ENCODE measurements at regions not wholly inside any gene's neighbourhood (a gene's known extent, or its start where the extent isn't known, plus 50 kb on each side); places are given as distances from the start of the nearest gene placed in this dataset.

- DNase-seq = no peak
These were observed 190.4 kb upstream of the CCDC150 start for GRCh38 chr2:196449083-196449482.

DNA sequence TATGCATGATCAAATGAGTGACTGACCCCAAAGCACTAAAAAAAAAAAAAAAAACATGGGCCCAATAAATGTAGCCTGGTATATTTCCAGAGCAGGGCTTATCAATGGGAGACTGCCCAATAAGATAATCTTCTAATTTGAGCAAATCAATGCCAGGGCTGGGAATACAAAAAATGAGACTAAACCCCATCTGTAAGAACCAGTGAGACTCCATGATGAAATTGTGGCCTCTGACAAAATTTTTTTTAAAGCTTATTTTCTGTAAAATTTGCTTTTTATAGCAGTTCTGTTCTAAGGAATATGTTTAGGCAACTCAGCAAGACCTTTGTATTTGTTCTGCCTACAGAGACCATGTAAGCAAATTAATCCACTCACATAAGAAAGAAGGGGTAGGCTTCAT lies 186.8 kb upstream of the CCDC150 start:
- DNase-seq = no peak

- DNase-seq = peak; percentile 27 to 45
These were observed 185.9 kb upstream of the CCDC150 start for GRCh38 chr2:196453613-196454047.

DNA sequence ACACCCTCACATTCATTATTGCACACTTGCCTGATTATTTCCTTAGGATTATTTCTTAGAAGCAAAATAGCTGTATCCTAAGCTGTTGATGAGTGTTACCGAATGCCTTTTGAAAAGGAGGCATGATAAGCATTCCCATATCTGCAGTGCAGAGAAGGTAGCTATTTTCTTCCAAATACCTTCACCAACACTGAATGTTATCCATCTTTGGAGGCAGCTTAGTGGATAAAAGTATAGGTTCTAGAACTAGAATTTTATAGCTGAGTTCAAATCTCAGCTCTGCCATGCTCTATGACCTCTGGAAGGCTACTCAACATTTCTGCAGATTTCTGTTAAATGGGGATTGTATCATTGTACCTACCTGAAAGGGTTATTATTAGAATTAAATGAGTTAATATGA lies 185.0 kb upstream of the CCDC150 start:
- no peak for DNase-seq

DNA sequence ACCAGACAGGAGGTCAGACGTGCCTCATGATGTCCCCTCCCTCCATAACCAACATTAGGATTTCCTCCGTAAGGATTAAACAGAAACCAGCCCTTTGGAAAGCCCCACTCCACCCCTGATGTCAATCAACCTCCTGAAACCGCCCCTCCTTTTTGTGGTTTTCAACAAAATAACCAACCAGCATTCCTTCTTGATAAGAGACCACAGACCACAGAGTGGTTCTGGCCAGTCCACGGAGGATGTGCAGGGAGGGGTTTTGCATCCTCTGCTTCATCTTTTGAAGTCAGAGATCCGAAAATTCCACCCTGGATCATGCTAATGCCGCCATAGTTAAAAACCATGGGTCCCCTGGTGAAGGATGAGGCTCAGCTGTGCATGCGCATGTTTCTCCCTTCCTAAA lies 180.0 kb upstream of the CCDC150 start:
- DNase-seq = no peak

DNA sequence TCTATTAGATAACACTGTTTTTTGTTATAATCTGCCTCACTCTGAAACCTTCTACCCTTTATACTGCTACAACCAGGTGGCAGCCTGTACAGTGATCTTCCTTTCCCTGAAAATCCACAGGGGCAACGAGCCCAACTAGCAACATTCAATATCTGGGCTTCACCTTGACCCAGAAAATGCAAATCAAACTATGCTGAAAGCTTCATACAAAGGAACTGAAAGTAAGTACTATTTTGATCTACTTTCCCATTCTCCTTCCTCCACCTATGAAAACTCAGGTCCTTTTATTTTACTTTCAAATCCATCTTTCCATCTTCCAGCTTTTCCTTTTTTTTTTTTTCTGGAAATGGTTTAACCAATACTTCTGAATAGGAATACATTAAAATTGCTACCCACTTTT lies 175.8 kb upstream of the CCDC150 start:
- no peak for DNase-seq

DNA sequence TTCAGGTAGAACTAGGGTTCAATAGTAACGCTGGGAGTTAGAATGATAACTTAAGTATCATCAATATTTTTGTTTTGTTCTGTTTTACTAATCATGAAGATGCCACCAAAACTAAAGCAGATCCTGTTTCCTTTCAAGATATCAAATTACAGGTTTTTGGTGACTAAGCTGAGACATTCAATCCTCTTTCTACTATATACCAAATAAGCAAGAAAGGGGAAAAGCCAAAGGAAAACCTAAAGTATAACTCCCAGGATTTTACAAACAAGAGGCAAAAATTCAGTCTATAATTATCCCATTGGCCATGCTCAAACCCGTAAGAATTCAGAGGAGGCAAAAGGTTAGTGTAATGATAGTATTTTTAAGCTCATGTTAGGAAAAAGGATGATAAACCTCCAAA lies 175.2 kb upstream of the CCDC150 start:
- DNase-seq = no peak

DNA sequence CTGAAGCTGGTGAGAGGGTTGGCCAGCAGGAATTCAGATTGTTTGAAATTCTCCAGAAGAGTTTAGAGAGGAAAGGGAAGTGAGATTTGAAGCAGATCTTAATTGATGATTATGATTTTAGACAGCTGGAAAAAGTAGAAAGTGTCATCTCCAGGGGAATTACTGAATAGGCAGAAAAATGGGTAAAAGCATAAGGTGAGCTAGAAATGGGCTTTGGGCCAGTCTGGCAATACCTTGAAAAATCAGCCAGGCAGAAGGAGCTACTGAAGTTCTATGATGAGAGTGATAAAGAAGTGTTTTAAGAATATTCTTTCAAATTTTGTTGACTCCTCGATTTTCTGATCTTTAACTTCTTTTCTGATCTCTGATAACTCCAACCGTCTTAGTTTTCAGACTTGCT lies 172.9 kb upstream of the CCDC150 start:
- no peak for DNase-seq

DNA sequence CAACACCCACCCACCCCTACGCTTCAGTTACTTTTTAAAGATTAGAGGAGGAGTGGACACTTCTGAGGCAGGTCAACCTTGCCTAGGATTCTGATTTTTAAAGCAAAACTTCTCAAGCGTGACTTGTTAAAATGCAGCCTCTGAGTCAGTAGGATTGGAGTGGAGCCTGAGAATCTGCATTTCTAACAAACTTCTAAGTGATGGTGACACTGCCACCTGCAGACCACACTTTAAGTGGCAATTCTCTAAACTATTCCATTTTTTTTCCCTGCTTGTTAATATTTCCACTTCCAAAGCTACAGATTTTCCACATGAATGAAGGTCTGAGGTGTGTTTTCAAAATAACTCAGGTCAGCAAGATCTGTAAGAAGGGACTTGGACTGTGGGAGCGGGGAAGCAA lies 171.1 kb upstream of the CCDC150 start:
- DNase-seq = no peak

- no peak for DNase-seq
These were observed 165.9 kb upstream of the CCDC150 start for GRCh38 chr2:196473617-196474016.

DNA sequence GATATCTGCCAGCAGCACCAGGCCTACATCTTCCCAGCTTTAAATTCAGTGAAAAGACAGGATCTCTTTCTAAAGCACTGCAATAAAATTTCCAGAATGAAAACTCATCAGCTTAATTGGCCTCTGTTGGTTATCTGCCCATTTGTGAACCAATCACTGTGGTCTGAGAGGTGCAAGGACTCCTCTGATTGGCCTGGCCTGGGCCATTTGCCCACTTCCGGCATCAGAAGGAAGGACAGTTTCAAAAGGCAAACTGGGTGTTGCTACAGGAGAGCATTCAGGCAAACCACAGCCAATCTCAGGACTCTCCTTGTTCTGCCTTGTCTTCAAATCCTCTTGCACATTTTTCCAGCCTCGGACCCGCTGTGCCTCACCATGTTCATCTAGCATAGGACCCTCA lies 163.9 kb upstream of the CCDC150 start:
- no peak for DNase-seq

- DNase-seq = no peak
These were observed 160.9 kb upstream of the CCDC150 start for GRCh38 chr2:196478588-196478987.

GRCh38 chr2:196479350-196479749 lies 160.2 kb upstream of the CCDC150 start:
- no peak for DNase-seq

GRCh38 chr2:196480653-196481323 lies 158.7 kb upstream of the CCDC150 start:
- no peak for DNase-seq

DNA sequence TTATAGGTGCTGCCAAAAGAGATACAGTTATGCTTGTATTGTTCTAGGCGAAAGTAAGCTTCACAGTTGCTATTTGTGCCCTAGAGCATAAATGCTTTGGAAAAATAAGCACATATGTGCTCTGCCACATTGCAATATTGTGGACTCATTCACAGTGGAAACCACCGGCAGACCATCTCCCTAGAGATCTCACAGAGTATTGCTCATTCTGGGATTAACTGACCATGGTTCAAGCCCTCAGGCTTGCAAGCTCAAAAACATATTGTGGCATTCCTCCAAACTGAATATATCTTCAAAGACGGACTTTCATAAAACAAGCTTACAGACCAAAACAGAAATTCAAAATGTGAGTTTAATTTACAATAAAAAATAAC lies 158.2 kb upstream of the CCDC150 start:
- no peak for DNase-seq

DNA sequence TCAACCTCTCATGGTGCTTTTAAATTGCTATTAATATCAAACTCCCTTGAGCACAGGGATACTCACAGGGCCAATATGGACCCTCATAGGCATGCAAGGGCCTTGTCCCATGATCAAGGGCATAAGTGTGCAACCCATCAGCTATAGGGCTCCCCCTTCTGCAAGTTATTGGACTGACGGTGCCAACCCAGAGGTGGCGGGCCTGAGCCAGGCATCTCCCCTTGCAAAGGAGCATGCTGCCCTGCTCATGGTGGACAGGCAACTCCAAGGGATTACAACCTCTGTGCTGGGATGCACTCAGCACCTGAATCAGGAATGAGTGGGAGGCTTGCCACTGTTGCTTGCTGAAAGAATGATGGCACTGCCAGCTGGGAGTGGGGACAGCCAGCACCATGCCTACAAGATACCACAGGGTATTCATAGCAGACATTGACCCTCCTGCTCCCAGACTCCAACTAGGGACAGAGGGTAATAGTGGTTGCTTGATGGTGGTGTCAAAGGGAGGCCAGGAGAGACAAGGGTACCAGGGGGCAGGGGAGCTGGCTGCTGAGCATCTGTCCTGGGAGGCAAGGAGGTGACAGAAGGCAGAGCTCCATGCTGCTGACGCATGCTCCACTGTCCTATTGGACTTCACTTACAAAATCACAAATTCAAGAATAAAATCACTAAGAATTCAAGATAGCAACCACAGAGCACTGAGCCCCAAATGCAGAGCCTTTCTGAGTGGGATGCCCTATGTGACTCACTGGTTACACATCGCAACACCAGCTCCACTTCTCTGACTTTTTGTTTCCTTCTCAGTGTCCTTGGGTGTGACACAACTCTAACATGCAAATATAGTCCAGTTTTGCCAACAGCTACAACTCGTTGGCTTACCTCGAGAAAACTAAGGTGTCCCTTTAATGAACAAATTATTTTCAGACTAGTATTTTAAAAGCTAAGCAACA lies 157.1 kb upstream of the CCDC150 start:
- DNase-seq = peak in 1 of 2 experiments; percentile 18

- DNase-seq = no peak
These were observed 153.4 kb upstream of the CCDC150 start for GRCh38 chr2:196486146-196486545.

GRCh38 chr2:196487417-196487816 lies 152.1 kb upstream of the CCDC150 start:
- no peak for DNase-seq

DNA sequence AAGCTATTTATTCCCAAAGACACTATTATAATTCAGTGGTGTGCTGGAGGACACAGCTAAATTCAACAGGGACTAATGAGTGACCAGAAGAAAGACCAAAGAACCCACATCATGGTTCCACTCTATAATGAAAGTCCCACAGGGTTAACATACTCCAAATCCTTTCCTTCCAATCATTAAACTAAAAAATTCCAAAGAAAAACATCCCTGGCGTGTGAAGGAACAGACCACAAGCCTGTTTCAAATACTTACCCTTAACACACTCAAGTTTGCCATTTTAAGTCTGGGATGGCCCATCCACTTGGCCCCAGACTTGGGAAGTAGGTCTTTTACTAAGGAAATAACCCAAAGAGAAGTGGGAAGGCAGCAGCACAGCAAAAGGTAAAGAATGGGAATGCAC lies 150.1 kb upstream of the CCDC150 start:
- DNase-seq = no peak

DNA sequence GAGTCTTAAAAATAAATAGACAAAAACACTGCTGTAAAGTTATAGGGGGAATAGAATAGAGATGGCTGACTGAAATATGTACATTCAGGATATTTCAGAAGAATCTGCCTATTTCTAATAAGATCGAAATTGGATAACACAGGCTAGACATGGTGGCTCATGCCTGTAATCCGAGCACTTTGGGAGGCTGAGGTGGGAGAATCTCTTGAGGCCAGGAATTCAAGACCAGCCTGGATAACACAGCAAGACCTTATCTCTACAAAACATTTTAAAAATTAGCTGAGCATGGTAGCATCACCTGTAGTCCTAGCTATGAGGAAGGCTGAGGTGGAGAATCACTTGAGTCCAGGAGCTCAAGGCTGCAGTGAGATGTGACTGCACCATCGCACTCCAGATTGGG lies 146.6 kb upstream of the CCDC150 start:
- DNase-seq = no peak

DNA sequence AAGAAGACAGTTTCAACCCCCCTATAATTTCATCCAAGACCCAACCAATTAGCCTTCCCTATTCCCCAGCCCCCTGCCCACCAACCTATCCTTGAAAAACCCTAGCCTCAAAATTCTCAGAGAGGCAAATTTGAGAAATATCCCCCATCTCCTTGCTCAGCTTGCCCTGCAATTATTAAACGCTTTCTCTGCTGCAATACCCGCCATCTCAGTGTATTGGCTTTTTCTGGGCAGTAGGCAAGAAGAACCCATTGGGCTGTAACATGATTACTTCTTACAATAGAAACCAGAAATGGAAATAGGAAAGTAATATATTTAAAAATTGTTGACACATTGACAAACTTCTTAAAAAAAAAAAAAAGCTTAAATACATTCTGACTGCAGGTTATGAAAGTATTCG lies 140.6 kb upstream of the CCDC150 start:
- no peak for DNase-seq

DNA sequence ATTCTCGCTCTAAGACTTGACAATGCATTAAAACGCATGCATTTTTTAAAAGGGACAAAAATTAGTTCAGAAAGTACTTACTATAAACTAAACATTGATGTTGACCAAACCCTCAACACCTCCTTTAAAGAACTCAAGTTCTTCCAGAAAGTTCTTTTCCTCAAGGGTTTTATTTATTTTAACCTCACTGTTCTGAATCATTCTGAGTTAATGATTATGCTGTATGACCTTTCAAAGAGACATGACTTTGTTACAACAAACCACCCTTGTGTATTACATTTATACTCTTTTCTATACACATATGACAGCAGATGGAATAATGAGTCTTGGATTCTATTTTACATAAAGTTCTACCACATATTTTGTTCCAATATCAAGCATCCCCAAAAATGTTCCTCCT lies 139.8 kb upstream of the CCDC150 start:
- no peak for DNase-seq

DNA sequence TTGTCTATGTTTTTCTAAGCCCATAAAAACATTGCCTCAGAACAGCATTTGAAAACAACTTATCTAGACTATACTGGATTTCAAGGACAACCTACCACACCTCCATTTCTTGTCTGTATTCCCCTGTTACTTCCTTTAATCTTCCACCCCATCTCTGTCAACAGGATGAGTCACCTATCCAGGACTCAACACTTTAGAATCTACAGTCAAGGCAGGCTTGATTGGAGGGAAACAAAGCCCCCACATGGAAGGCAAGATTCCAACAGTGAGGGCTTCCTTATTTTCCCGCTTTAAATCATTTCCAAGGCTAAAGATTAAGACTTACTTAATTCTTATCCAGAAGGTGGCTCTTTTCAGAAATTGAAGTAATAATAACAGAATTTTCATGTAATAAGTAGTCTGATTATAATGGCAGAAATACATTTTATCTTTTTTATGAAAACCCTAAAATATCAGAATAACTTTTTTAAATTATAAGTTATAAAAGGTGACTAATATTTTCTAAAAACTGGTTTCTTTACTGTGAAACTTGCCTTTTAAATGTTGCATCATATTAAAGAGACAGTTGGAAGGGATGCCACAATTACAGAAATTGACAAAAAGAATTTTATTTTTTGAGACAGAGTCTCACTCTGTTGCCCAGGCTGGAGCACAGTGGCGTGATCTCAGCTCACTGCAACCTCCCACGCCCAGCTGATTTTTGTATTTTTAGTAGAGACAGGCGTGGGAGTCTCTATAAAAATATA lies 138.7 kb upstream of the CCDC150 start:
- DNase-seq = no peak

- no peak for DNase-seq
These were observed 137.7 kb upstream of the CCDC150 start for GRCh38 chr2:196501836-196502235.
